Activated naive CD8-positive, alpha-beta T cell treated with anti-CD3 and anti-CD28 coated beads for 36 hours (primary cell): ENCODE measurements at regions not wholly inside any gene's neighbourhood (a gene's known extent, or its start where the extent isn't known, plus 50 kb on each side); places are given as distances from the start of the nearest gene placed in this dataset.
"Not testable (repeated sequence)": the region's sequence is repeated elsewhere in the genome, so short reads cannot be mapped to it uniquely, and the experiment has no call there.

ENCODE experiments used
- DNase-seq: peaks from one replicate; pipeline ENCODE4 v3.0.0; 2021
- H3K27ac Mint-ChIP-seq: one replicate; pipeline ENCODE4 v1.8.0; 2022; ENCODE audit warnings: mild to moderate bottlenecking, moderate library complexity, mixed read lengths
- H3K27me3 Mint-ChIP-seq: one replicate; pipeline ENCODE4 v1.8.0; 2022; ENCODE audit warnings: mild to moderate bottlenecking, mixed read lengths
- H3K36me3 Mint-ChIP-seq: one replicate; pipeline ENCODE4 v1.8.0; 2021; ENCODE audit warnings: mild to moderate bottlenecking, mixed read lengths
- H3K4me1 Mint-ChIP-seq: one replicate; pipeline ENCODE4 v1.8.0; 2021; ENCODE audit warnings: mixed read lengths
- H3K4me3 Mint-ChIP-seq: one replicate; pipeline ENCODE4 v1.8.0; 2022; ENCODE audit warnings: mild to moderate bottlenecking, moderate library complexity, mixed read lengths
- H3K9me3 Mint-ChIP-seq: one replicate; pipeline ENCODE4 v1.8.0; 2022; ENCODE audit warnings: mixed read lengths

DNA sequence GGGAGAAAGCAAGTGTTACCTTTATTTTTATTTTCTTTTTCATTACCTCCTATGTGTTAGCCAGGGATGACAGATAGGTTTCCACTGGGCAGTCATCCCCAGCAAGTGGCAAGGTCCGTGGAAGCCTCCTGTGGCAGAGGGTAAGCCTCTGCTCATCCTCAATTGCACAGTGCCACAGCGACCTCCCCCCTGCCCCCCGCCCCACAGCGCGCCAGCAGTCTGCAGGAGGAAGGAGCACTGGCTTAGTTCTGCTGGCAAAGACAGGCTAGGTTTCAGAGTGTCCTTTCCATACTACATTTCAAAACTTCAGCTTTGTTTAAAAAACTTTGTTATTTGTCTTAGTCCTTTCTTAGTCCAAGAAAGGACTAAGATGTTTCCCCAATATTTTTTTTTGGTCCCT is 194.7 kb downstream of the EXOC5 start:
- no peaks in the 10 kb centered on the region for H3K4me1 Mint-ChIP-seq
- H3K9me3 Mint-ChIP-seq: no peaks in the 10 kb centered on the region
- H3K27me3 Mint-ChIP-seq: peaks cover 14% of the 10 kb centered on the region
- no peak for DNase-seq
- no peak overlapping the region for H3K27ac Mint-ChIP-seq
- no peaks in the 10 kb centered on the region for H3K36me3 Mint-ChIP-seq
- no peak overlapping the region for H3K4me3 Mint-ChIP-seq

GRCh38 chr14:57071639-57072038 is 197.1 kb downstream of the EXOC5 start:
- Mint-ChIP-seq H3K27me3 (peaks cover 30% of the 10 kb centered on the region), H3K36me3 (no peaks in the 10 kb centered on the region), H3K4me1 (peaks cover 3% of the 10 kb centered on the region), H3K4me3 (no peak overlapping the region), H3K9me3 (no peaks in the 10 kb centered on the region), H3K27ac (no peak overlapping the region)
- no peak for DNase-seq

GRCh38 chr14:57069702-57070101 is 199.0 kb downstream of the EXOC5 start:
- H3K36me3 Mint-ChIP-seq: no peaks in the 10 kb centered on the region
- H3K4me3 Mint-ChIP-seq: no peak overlapping the region
- no peaks in the 10 kb centered on the region for H3K9me3 Mint-ChIP-seq
- no peak overlapping the region for H3K27ac Mint-ChIP-seq
- peaks cover 3% of the 10 kb centered on the region for H3K4me1 Mint-ChIP-seq
- no peak for DNase-seq
- peaks cover 41% of the 10 kb centered on the region for H3K27me3 Mint-ChIP-seq

- peaks cover 51% of the 10 kb centered on the region for H3K27me3 Mint-ChIP-seq
- H3K4me3 Mint-ChIP-seq: no peak overlapping the region
- peaks cover 3% of the 10 kb centered on the region for H3K4me1 Mint-ChIP-seq
- DNase-seq: no peak
- H3K9me3 Mint-ChIP-seq: no peaks in the 10 kb centered on the region
- H3K36me3 Mint-ChIP-seq: no peaks in the 10 kb centered on the region
- no peak overlapping the region for H3K27ac Mint-ChIP-seq
These were observed 200.2 kb downstream of the EXOC5 start for GRCh38 chr14:57068511-57068910.

- Mint-ChIP-seq H3K4me1 (peaks cover 3% of the 10 kb centered on the region), H3K36me3 (no peaks in the 10 kb centered on the region), H3K9me3 (no peaks in the 10 kb centered on the region), H3K4me3 (no peak overlapping the region), H3K27ac (no peak overlapping the region), H3K27me3 (peaks cover 63% of the 10 kb centered on the region)
- peak; percentile 34 for DNase-seq
These were observed 201.7 kb downstream of the EXOC5 start for GRCh38 chr14:57066887-57067513.

- no peaks in the 10 kb centered on the region for H3K9me3 Mint-ChIP-seq
- H3K4me1 Mint-ChIP-seq: peaks cover 3% of the 10 kb centered on the region
- no peak for DNase-seq
- H3K27ac Mint-ChIP-seq: no peak overlapping the region
- no peaks in the 10 kb centered on the region for H3K36me3 Mint-ChIP-seq
- H3K4me3 Mint-ChIP-seq: no peak overlapping the region
- peaks cover 63% of the 10 kb centered on the region for H3K27me3 Mint-ChIP-seq
These were observed 202.2 kb downstream of the EXOC5 start for GRCh38 chr14:57066463-57066862.

DNA sequence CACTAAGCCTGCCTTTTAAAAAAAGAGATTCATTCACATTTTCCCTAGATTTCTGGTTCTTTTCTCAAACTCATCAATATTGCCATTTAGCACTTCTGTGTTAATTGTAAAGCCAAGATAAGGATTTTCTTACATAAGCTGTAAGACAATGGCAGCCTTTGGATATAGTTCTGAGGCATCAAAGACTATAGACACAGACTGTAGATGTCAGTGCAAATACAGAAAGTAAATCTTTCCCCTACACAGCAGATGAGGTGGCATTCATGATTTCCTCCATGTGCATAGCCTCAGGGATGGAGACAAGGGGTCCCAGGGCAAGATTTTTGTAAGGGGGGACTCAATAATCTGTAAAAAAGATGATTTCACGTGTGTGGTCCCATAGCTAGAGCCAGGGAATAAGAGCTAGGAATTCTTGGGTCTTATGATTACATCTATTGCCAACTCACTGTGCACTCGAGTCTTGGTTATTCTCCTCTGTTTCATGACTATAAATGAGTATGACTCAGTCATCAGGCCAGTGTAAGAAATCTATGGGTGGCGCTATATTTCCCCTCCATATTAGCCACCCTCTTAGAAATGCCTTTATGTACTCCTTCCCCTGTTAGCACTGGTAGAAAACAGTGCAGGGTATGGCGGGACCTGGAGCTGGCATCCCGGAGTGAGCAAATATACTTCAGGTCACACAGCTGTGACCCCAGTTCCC is 207.5 kb downstream of the EXOC5 start:
- DNase-seq: no peak
- no peak overlapping the region for H3K27ac Mint-ChIP-seq
- H3K4me3 Mint-ChIP-seq: no peak overlapping the region
- no peaks in the 10 kb centered on the region for H3K36me3 Mint-ChIP-seq
- peaks cover 29% of the 10 kb centered on the region for H3K27me3 Mint-ChIP-seq
- peaks cover 15% of the 10 kb centered on the region for H3K4me1 Mint-ChIP-seq
- H3K9me3 Mint-ChIP-seq: no peaks in the 10 kb centered on the region

DNA sequence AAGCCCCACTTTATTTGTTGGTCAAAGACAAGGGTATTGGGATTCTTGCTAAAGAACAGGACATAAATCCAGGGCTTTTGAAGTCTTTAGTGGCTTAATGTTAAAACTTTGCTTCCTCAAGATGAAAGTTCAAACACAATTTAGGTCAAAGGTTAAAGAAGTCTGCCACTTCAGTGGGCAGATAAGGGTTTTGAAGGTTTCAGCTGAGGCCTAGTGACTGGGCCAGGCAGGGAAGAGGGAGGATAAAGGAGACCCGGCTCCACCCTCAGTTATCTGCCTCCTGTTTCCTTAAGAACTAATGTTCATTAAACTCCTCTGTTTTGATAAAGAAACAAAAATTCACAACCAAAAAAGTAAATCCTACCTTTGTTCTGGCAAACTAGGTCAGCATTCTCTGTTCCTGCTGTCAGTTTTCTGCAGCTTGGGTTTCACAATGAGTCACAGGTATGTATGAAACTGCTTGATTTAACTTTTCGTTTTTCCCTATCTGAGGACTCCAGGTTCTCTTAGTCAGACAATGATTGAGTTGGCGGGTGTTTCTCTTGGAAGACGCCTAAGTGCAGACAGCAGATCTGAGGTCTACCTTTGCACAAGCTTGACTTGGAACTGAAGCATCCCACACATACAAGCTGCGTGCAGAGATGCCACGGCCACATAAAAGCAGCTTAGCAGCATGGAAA is 208.3 kb downstream of the EXOC5 start:
- DNase-seq: peak; percentile 24
- peaks cover 29% of the 10 kb centered on the region for H3K27me3 Mint-ChIP-seq
- H3K4me1 Mint-ChIP-seq: peaks cover 15% of the 10 kb centered on the region
- no peaks in the 10 kb centered on the region for H3K36me3 Mint-ChIP-seq
- H3K4me3 Mint-ChIP-seq: no peak overlapping the region
- no peak overlapping the region for H3K27ac Mint-ChIP-seq
- no peaks in the 10 kb centered on the region for H3K9me3 Mint-ChIP-seq

DNA sequence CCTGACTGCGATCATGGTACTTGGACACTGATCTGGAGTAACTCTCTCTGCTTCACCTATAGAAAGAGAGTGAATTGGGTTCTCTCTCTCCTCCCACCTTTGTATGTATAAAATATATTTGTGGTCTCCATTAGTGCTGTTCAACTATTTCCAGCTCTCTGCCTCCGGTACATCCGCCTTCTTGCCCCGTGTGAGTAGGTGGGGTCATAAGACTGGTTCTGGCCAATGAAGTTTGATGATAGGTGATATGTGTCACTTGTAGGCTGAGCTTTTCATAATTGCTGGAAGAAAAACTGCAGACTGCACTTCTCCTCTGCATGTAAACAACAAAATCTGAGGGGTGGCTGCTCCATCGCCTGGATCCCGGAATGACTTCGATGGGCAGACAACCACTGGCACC is 210.4 kb downstream of the EXOC5 start:
- peaks cover 24% of the 10 kb centered on the region for H3K27me3 Mint-ChIP-seq
- H3K36me3 Mint-ChIP-seq: no peaks in the 10 kb centered on the region
- H3K4me3 Mint-ChIP-seq: no peak overlapping the region
- no peaks in the 10 kb centered on the region for H3K9me3 Mint-ChIP-seq
- no peak overlapping the region for H3K27ac Mint-ChIP-seq
- no peak for DNase-seq
- peaks cover 15% of the 10 kb centered on the region for H3K4me1 Mint-ChIP-seq

DNA sequence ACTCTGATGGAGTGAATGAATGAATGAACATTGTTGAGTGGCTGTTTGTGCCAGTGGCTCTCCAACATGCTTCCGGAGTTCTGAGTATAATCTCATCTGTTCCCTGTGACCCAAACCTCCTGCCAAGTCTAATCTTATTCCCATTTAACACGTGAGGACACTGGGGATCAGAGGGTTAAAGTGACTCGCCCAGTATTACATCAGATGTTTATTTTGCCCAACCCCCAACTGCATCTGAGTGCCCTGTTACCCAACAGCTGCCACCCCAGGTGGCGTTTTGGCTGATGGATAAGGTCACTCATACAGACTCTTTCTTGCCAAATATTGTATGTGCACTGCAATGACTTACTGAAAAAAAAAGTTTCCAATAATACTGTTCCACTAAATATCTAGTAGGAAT is 210.9 kb downstream of the EXOC5 start:
- Mint-ChIP-seq H3K4me3 (no peak overlapping the region), H3K4me1 (peaks cover 15% of the 10 kb centered on the region), H3K27me3 (peaks cover 21% of the 10 kb centered on the region), H3K36me3 (no peaks in the 10 kb centered on the region), H3K9me3 (no peaks in the 10 kb centered on the region), H3K27ac (no peak overlapping the region)
- no peak for DNase-seq

DNA sequence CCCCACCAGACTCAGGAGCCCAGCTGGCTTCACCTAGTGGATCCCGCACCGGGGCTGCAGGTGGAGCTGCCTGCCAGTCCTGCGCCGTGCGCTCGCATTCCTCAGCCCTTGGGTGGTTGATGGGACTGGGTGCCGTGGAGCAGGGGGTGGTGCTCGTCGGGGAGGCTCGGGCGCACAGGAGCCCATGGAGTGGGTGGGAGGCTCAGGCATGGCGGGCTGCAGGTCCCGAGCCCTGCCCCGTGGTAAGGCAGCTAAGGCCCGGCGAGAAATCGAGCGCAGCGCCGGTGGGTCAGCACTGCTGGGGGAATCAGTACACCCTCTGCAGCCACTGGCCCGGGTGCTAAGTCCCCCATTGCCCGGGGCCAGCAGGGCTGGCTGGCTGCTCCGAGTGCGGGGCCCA is 212.2 kb downstream of the EXOC5 start:
- H3K27me3 Mint-ChIP-seq: peaks cover 22% of the 10 kb centered on the region
- peaks cover 15% of the 10 kb centered on the region for H3K4me1 Mint-ChIP-seq
- not testable (repeated sequence) for H3K27ac Mint-ChIP-seq

DNA sequence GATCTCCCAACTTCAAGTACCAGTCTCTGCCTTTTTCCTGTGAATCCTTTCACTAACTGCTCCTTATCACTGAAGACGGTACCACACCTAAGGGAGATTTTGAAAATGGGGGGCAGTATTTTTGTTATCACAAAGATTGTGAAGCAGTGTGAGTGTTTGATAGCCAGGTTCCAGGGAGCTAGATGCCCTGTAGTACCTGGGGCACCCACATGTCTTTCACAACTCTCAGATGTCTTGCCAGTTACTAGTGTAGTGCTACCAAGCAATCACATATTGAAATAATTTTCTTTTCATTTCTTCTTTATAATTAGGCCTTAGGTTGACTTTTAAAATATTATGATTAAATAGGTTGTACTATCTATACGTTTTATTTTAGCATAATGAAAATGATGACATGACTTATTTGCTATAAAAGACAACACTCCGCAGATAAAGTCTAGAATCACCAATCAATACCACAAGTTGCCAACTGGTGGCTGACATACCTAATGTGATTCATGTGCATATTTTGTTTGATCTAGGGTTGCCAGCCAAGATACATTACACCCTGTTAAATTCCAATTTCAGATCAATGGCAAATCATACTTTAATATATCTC is 215.9 kb downstream of the EXOC5 start:
- peaks cover 30% of the 10 kb centered on the region for H3K27me3 Mint-ChIP-seq
- H3K9me3 Mint-ChIP-seq: no peaks in the 10 kb centered on the region
- H3K4me3 Mint-ChIP-seq: no peak overlapping the region
- H3K27ac Mint-ChIP-seq: no peak overlapping the region
- no peaks in the 10 kb centered on the region for H3K4me1 Mint-ChIP-seq
- no peaks in the 10 kb centered on the region for H3K36me3 Mint-ChIP-seq
- DNase-seq: no peak

More for the DNA sequence above, 212.2 kb downstream of the EXOC5 start:
- not testable (repeated sequence) for H3K4me3 Mint-ChIP-seq, H3K36me3 Mint-ChIP-seq, DNase-seq, H3K9me3 Mint-ChIP-seq

GRCh38 chr14:57051633-57052032 is 217.1 kb downstream of the EXOC5 start:
- no peaks in the 10 kb centered on the region for H3K4me1 Mint-ChIP-seq
- H3K9me3 Mint-ChIP-seq: no peaks in the 10 kb centered on the region
- DNase-seq: no peak
- H3K4me3 Mint-ChIP-seq: no peak overlapping the region
- H3K27me3 Mint-ChIP-seq: peaks cover 34% of the 10 kb centered on the region
- H3K36me3 Mint-ChIP-seq: no peaks in the 10 kb centered on the region
- no peak overlapping the region for H3K27ac Mint-ChIP-seq

GRCh38 chr14:57049848-57050247 is 218.9 kb downstream of the EXOC5 start:
- H3K4me1 Mint-ChIP-seq: no peaks in the 10 kb centered on the region
- H3K4me3 Mint-ChIP-seq: no peak overlapping the region
- H3K27me3 Mint-ChIP-seq: peaks cover 32% of the 10 kb centered on the region
- no peaks in the 10 kb centered on the region for H3K9me3 Mint-ChIP-seq
- H3K27ac Mint-ChIP-seq: no peak overlapping the region
- H3K36me3 Mint-ChIP-seq: no peaks in the 10 kb centered on the region
- no peak for DNase-seq

DNA sequence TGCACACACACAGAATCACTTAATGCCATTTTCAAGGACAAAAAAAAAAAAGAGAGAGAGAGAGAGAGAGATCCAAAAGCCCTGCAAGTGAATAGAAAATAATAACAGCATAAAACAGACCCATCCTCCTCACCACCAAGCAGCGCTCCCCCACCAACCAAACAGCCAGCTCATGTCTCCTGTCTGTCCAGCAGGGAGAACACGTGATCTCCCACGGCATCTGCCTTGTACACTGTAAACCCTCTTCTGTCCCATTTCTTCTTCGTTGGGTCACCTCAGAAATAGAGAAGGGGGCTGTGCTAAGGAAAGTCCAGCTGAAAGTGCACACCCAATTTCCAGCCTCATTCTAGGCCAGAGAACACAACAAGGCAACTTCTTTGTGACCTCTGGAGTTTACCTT is 222.5 kb downstream of the EXOC5 start:
- H3K27ac Mint-ChIP-seq: no peak overlapping the region
- peaks cover 16% of the 10 kb centered on the region for H3K27me3 Mint-ChIP-seq
- H3K9me3 Mint-ChIP-seq: no peaks in the 10 kb centered on the region
- H3K4me1 Mint-ChIP-seq: no peaks in the 10 kb centered on the region
- no peak for DNase-seq
- no peaks in the 10 kb centered on the region for H3K36me3 Mint-ChIP-seq
- no peak overlapping the region for H3K4me3 Mint-ChIP-seq
